GM12878 (cell line): ENCODE measurements at regions not wholly inside any gene's neighbourhood (a gene's known extent, or its start where the extent isn't known, plus 50 kb on each side); places are given as distances from the start of the nearest gene placed in this dataset.

ENCODE experiments used
- ATAC-seq: fragments of 200-7000 bp; cut with Tn5 transposase; 3 replicates; pipeline ENCODE4 v1.9.1; 2020; ENCODE audit warnings: mild to moderate bottlenecking, moderate library complexity
- BruUV-seq: library from RNA; stranded (reverse); fragments of 400-500 nt; replicated peaks from 2 replicates; lab custom pipeline; 2021; lab: Mats Ljungman, UMichigan
- CTCF ChIA-PET: fragments of 300-600 bp; sonication (Branson Sonifier 250); formaldehyde crosslinking; extraction: SDS; loops from one replicate; lab custom pipeline; 2021; ENCODE audit warnings: inconsistent platforms; lab: Yijun Ruan, JAX
- POLR2A ChIA-PET: fragments of 350-600 bp; formaldehyde crosslinking; extraction: SDS; loops from one replicate; lab custom pipeline; 2021; ENCODE audit warnings: inconsistent platforms; lab: Charles Lee
- RAD21 ChIA-PET: fragments of 300-600 bp; sonication (Branson Sonifier 250); formaldehyde crosslinking; loops from one replicate; lab custom pipeline; 2023; ENCODE audit warnings: antibody characterized with exemption; ENCODE audit not compliant: unreplicated experiment; lab: Charles Lee
- SMC1A ChIA-PET: fragments of 300-600 bp; sonication (Branson Sonifier 250); formaldehyde crosslinking; loops from one replicate; lab custom pipeline; 2023; ENCODE audit not compliant: unreplicated experiment, uncharacterized antibody; lab: Charles Lee
- DNase-seq: peaks from one replicate; pipeline ENCODE4 v3.0.0-alpha.2; 2011; ENCODE audit warnings: low read depth, low spot score
- FAIRE-seq: peaks from 3 replicates; lab custom pipeline; 2011; peaks lifted over from hg19 to GRCh38; lab: Jason Lieb, UNC
- H2AFZ ChIP-seq: 2 replicates; pipeline ENCODE4 v1.6.0; 2011; ENCODE audit warnings: low read depth, low read length, control low read depth; ENCODE audit not compliant: control insufficient read depth
- H3K27ac ChIP-seq: 2 replicates; pipeline ENCODE4 v1.5.1; 2011; ENCODE audit warnings: control low read depth; ENCODE audit not compliant: control insufficient read depth, insufficient read depth
- H3K27me3 ChIP-seq, 2 experiments: replicated peaks in 1 of 2; 2 replicates each; pipeline versions ENCODE4 v1.6.0 to v1.6.1; 2011; ENCODE audit warnings: low read length in 1 of 2; ENCODE audit not compliant: control insufficient read depth in 2 of 2, insufficient read depth in 2 of 2
- H3K36me3 ChIP-seq, 2 experiments: 2 replicates each; pipeline ENCODE4 v1.5.1; 2011; ENCODE audit warnings: low read length in 1 of 2; ENCODE audit not compliant: control insufficient read depth in 2 of 2, insufficient read depth in 2 of 2
- H3K4me1 ChIP-seq: 2 replicates; pipeline ENCODE4 v1.6.1; 2011; ENCODE audit warnings: mild to moderate bottlenecking, low read length, moderate library complexity, mixed read lengths; ENCODE audit not compliant: control insufficient read depth, insufficient read depth
- H3K4me2 ChIP-seq: 2 replicates; pipeline ENCODE4 v1.6.0; 2011; ENCODE audit warnings: control low read depth; ENCODE audit not compliant: control insufficient read depth, insufficient read depth
- H3K4me3 ChIP-seq: fragments of 200-600 bp; sonication (generic); 2 replicates; pipeline ENCODE4 v1.5.1; 2016
- H3K79me2 ChIP-seq: 2 replicates; pipeline ENCODE4 v1.6.0; 2011; ENCODE audit warnings: low read length; ENCODE audit not compliant: control insufficient read depth, insufficient read depth
- H3K9ac ChIP-seq: 2 replicates; pipeline ENCODE4 v1.8.0; 2011; ENCODE audit warnings: low read length, control low read depth, mixed read lengths; ENCODE audit not compliant: control insufficient read depth, insufficient read depth
- H3K9me3 ChIP-seq: replicated peaks from 3 replicates; pipeline ENCODE4 v1.5.1; 2011; ENCODE audit warnings: mild to moderate bottlenecking, low read length; ENCODE audit not compliant: control insufficient read depth, insufficient read depth
- H4K20me1 ChIP-seq: 2 replicates; pipeline ENCODE4 v1.6.0; 2011; ENCODE audit not compliant: control insufficient read depth, insufficient read depth
- ATF7 ChIP-seq: fragments of 450-650 bp; IDR thresholded peaks from 2 replicates; pipeline ENCODE4 v1.6.1; 2016; ENCODE audit warnings: low read depth, mild to moderate bottlenecking
- HDGF ChIP-seq: fragments of 450-650 bp; IDR thresholded peaks from 2 replicates; pipeline ENCODE4 v1.6.1; 2016; ENCODE audit warnings: antibody characterized with exemption
- IKZF2 ChIP-seq, 2 experiments: fragments of 450-650 bp; IDR thresholded peaks; 2 replicates each; pipeline ENCODE4 v1.6.1; 2017; ENCODE audit warnings: mild to moderate bottlenecking in 2 of 2, moderate library complexity in 2 of 2
- KAT2A ChIP-seq: conservative IDR thresholded peaks from 2 replicates; pipeline ENCODE4 v1.6.1; 2011; ENCODE audit warnings: low read depth, low read length; ENCODE audit not compliant: control insufficient read depth
- KDM1A ChIP-seq: fragments of 200-600 bp; sonication (generic); IDR thresholded peaks from 2 replicates; pipeline ENCODE4 v1.6.1; 2016; ENCODE audit warnings: borderline replicate concordance
- MTA3 ChIP-seq: IDR thresholded peaks from 2 replicates; pipeline ENCODE4 v1.6.1; 2012; ENCODE audit warnings: low read length, inconsistent platforms, borderline replicate concordance
- NRF1 ChIP-seq: conservative IDR thresholded peaks from 2 replicates; pipeline ENCODE4 v1.6.1; 2011; ENCODE audit warnings: mild to moderate bottlenecking, low read depth, low read length, improper control_type of control experiment
- SREBF1 ChIP-seq: IDR thresholded peaks from 2 replicates; pipeline ENCODE4 v1.6.1; 2012; ENCODE audit warnings: mild to moderate bottlenecking, low read length
- ZNF217 ChIP-seq: fragments of 450-650 bp; IDR thresholded peaks from 2 replicates; pipeline ENCODE4 v1.6.1; 2017; ENCODE audit warnings: antibody characterized with exemption, mild to moderate bottlenecking
- in situ Hi-C: fragments of 300-500 bp; cut with MboI; formaldehyde crosslinking; loops from 9 replicates; pipeline ENCODE4 v1.14.3; 2018; ENCODE audit warnings: mixed read lengths
- intact Hi-C: fragments of 100-400 bp; cut with micrococcal nuclease; formaldehyde crosslinking; loops from one replicate; pipeline ENCODE4 v1.14.2; 2022; ENCODE audit not compliant: unreplicated experiment
- TF ChIP-seq, protein P1 (sequence below): fragments of 450-650 bp; IDR thresholded peaks from 2 replicates; pipeline ENCODE4 v1.6.1; 2016; ENCODE audit warnings: mild to moderate bottlenecking
- TF ChIP-seq, protein P2 (sequence below): fragments of 450-650 bp; IDR thresholded peaks from 2 replicates; pipeline ENCODE4 v1.6.1; 2017; ENCODE audit warnings: mild to moderate bottlenecking, low read depth, inconsistent platforms; ENCODE audit not compliant: poor library complexity, severe bottlenecking
- TF ChIP-seq, protein P3 (sequence below): fragments of 450-650 bp; IDR thresholded peaks from 2 replicates; pipeline ENCODE4 v1.6.1; 2018; ENCODE audit warnings: borderline replicate concordance, mild to moderate bottlenecking; ENCODE audit not compliant: partially characterized antibody
- TF ChIP-seq, protein P4 (sequence below): IDR thresholded peaks from 2 replicates; pipeline ENCODE4 v1.6.1; 2012; ENCODE audit warnings: improper control_type of control experiment, low read depth, low read length; ENCODE audit not compliant: insufficient replicate concordance

DNA sequence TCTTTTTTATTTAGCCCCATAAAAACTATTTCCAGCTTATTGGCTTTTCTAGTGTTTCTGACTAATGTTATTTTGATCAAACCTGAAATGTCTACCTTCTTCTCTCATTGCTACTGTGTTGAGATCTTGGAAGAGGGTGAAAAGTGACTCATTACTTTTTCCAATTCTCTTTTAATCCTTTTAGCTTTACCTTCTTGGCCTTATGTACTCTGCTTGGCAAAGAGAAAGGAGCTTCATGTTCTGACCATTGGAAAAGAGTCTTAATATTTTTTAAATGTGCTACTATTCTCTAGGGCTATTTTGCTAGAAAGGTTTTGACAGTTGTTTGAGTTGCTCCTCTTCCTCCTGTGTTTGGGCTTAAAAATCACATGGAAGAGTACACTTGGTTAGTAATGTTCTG is 97.8 kb upstream of the CHODL start:
- ChIA-PET RAD21 (no interaction called here), SMC1A (interaction anchor here (1.5 kb wide), 1 partner anchor 8 kb away, joined by 4 read pairs; no protein-coding TSS in a partner anchor), POLR2A (no interaction called here), CTCF (no interaction called here)
- intact Hi-C loops, result no loop called here
- in situ Hi-C loops, result no loop called here
- Histone ChIP-seq H4K20me1 (no peaks in the 10 kb centered on the region), H3K4me3 (no peak overlapping the region), H3K27me3 (no peaks in the 10 kb centered on the region), H3K4me2 (no peak overlapping the region), H3K9ac (no peak overlapping the region), H3K36me3 (no peaks in the 10 kb centered on the region), H3K27ac (no peak overlapping the region), H3K4me1 (no peaks in the 10 kb centered on the region), H2AFZ (no peak overlapping the region), H3K79me2 (no peaks in the 10 kb centered on the region), H3K9me3 (no peaks in the 10 kb centered on the region)
- ATAC-seq, result no peak
- no peak for DNase-seq
- FAIRE-seq, result no peak
- no TSS peak for BruUV-seq
- TF ChIP-seq HDGF (no peak), KDM1A (no peak), MTA3 (no peak), SREBF1 (no peak), KAT2A (no peak), NRF1 (no peak), ATF7 (no peak), ZNF217 (no peak), IKZF2 (IDR thresholded peaks at IDR 0.05) (no peak)
- TF ChIP-seq, protein P1, sequence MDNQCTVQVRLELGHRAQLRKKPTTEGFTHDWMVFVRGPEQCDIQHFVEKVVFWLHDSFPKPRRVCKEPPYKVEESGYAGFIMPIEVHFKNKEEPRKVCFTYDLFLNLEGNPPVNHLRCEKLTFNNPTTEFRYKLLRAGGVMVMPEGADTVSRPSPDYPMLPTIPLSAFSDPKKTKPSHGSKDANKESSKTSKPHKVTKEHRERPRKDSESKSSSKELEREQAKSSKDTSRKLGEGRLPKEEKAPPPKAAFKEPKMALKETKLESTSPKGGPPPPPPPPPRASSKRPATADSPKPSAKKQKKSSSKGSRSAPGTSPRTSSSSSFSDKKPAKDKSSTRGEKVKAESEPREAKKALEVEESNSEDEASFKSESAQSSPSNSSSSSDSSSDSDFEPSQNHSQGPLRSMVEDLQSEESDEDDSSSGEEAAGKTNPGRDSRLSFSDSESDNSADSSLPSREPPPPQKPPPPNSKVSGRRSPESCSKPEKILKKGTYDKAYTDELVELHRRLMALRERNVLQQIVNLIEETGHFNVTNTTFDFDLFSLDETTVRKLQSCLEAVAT, result no peak
- TF ChIP-seq, protein P2, sequence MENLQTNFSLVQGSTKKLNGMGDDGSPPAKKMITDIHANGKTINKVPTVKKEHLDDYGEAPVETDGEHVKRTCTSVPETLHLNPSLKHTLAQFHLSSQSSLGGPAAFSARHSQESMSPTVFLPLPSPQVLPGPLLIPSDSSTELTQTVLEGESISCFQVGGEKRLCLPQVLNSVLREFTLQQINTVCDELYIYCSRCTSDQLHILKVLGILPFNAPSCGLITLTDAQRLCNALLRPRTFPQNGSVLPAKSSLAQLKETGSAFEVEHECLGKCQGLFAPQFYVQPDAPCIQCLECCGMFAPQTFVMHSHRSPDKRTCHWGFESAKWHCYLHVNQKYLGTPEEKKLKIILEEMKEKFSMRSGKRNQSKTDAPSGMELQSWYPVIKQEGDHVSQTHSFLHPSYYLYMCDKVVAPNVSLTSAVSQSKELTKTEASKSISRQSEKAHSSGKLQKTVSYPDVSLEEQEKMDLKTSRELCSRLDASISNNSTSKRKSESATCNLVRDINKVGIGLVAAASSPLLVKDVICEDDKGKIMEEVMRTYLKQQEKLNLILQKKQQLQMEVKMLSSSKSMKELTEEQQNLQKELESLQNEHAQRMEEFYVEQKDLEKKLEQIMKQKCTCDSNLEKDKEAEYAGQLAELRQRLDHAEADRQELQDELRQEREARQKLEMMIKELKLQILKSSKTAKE, result no peak
- TF ChIP-seq, protein P3, sequence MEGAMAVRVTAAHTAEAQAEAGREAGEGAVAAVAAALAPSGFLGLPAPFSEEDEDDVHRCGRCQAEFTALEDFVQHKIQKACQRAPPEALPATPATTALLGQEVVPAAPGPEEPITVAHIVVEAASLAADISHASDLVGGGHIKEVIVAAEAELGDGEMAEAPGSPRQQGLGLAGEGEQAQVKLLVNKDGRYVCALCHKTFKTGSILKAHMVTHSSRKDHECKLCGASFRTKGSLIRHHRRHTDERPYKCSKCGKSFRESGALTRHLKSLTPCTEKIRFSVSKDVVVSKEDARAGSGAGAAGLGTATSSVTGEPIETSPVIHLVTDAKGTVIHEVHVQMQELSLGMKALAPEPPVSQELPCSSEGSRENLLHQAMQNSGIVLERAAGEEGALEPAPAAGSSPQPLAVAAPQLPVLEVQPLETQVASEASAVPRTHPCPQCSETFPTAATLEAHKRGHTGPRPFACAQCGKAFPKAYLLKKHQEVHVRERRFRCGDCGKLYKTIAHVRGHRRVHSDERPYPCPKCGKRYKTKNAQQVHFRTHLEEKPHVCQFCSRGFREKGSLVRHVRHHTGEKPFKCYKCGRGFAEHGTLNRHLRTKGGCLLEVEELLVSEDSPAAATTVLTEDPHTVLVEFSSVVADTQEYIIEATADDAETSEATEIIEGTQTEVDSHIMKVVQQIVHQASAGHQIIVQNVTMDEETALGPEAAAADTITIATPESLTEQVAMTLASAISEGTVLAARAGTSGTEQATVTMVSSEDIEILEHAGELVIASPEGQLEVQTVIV, result no peak
- TF ChIP-seq, protein P4, sequence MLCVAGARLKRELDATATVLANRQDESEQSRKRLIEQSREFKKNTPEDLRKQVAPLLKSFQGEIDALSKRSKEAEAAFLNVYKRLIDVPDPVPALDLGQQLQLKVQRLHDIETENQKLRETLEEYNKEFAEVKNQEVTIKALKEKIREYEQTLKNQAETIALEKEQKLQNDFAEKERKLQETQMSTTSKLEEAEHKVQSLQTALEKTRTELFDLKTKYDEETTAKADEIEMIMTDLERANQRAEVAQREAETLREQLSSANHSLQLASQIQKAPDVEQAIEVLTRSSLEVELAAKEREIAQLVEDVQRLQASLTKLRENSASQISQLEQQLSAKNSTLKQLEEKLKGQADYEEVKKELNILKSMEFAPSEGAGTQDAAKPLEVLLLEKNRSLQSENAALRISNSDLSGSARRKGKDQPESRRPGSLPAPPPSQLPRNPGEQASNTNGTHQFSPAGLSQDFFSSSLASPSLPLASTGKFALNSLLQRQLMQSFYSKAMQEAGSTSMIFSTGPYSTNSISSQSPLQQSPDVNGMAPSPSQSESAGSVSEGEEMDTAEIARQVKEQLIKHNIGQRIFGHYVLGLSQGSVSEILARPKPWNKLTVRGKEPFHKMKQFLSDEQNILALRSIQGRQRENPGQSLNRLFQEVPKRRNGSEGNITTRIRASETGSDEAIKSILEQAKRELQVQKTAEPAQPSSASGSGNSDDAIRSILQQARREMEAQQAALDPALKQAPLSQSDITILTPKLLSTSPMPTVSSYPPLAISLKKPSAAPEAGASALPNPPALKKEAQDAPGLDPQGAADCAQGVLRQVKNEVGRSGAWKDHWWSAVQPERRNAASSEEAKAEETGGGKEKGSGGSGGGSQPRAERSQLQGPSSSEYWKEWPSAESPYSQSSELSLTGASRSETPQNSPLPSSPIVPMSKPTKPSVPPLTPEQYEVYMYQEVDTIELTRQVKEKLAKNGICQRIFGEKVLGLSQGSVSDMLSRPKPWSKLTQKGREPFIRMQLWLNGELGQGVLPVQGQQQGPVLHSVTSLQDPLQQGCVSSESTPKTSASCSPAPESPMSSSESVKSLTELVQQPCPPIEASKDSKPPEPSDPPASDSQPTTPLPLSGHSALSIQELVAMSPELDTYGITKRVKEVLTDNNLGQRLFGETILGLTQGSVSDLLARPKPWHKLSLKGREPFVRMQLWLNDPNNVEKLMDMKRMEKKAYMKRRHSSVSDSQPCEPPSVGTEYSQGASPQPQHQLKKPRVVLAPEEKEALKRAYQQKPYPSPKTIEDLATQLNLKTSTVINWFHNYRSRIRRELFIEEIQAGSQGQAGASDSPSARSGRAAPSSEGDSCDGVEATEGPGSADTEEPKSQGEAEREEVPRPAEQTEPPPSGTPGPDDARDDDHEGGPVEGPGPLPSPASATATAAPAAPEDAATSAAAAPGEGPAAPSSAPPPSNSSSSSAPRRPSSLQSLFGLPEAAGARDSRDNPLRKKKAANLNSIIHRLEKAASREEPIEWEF, result no peak
